OCI-LY1 (cell line): ENCODE measurements at regions not wholly inside any gene's neighbourhood (a gene's known extent, or its start where the extent isn't known, plus 50 kb on each side); places are given as distances from the start of the nearest gene placed in this dataset.

ENCODE experiments used
- H2AFZ ChIP-seq: fragments of 200-600 bp; sonication (generic), shearing (Covaris generic); 2 replicates; pipeline ENCODE4 v1.6.0; 2014; ENCODE audit warnings: antibody characterized with exemption, mild to moderate bottlenecking, low read length
- H3F3A ChIP-seq: fragments of 200-600 bp; sonication (generic), shearing (Covaris generic); 2 replicates; pipeline ENCODE4 v1.6.0; 2014; ENCODE audit warnings: mild to moderate bottlenecking, antibody characterized with exemption, low read length, moderate library complexity; ENCODE audit not compliant: insufficient read depth
- H3K27ac ChIP-seq: fragments of 200-600 bp; sonication (generic); 2 replicates; pipeline ENCODE4 v1.5.1; 2014; ENCODE audit warnings: low read length, mixed run types, mild to moderate bottlenecking, low read depth; ENCODE audit not compliant: poor library complexity, severe bottlenecking
- H3K27me3 ChIP-seq: fragments of 200-600 bp; sonication (generic); 2 replicates; pipeline ENCODE4 v1.6.0; 2014; ENCODE audit warnings: antibody characterized with exemption, mild to moderate bottlenecking, low read length, moderate library complexity; ENCODE audit not compliant: insufficient read depth
- H3K36me3 ChIP-seq: fragments of 200-600 bp; sonication (generic); 2 replicates; pipeline ENCODE4 v1.6.1; 2014; ENCODE audit warnings: mild to moderate bottlenecking, antibody characterized with exemption, low read length, moderate library complexity, mixed read lengths; ENCODE audit not compliant: insufficient read depth
- H3K4me1 ChIP-seq: fragments of 200-600 bp; sonication (generic); 2 replicates; pipeline ENCODE4 v1.5.1; 2014; ENCODE audit warnings: mild to moderate bottlenecking, low read length, moderate library complexity; ENCODE audit not compliant: insufficient read depth, severe bottlenecking
- H3K4me2 ChIP-seq: fragments of 200-600 bp; sonication (generic), shearing (Covaris generic); 2 replicates; pipeline ENCODE4 v1.6.1; 2014; ENCODE audit warnings: low read length
- H3K4me3 ChIP-seq: fragments of 200-600 bp; sonication (generic); 2 replicates; pipeline ENCODE4 v1.5.1; 2014; ENCODE audit warnings: low read length, low read depth, mild to moderate bottlenecking, mixed read lengths; ENCODE audit not compliant: poor library complexity, severe bottlenecking
- H3K79me2 ChIP-seq: fragments of 200-600 bp; shearing (Covaris generic); 2 replicates; pipeline ENCODE4 v1.6.1; 2016; ENCODE audit warnings: mixed run types, low read length, mixed read lengths; ENCODE audit not compliant: insufficient read depth
- H3K9ac ChIP-seq: fragments of 200-600 bp; sonication (generic), shearing (Covaris generic); 2 replicates; pipeline ENCODE4 v1.6.1; 2014; ENCODE audit warnings: mild to moderate bottlenecking, low read length, mixed read lengths
- H3K9me2 ChIP-seq: fragments of 200-600 bp; sonication (generic), shearing (Covaris generic); 2 replicates; pipeline ENCODE4 v1.6.1; 2014; ENCODE audit warnings: low read depth, mild to moderate bottlenecking, low read length, mixed read lengths
- H3K9me3 ChIP-seq: fragments of 200-600 bp; shearing (Covaris generic); 2 replicates; pipeline ENCODE4 v1.6.1; 2014; ENCODE audit warnings: low read length, mixed read lengths
- H4K20me1 ChIP-seq: fragments of 200-600 bp; sonication (generic), shearing (Covaris generic); 2 replicates; pipeline ENCODE4 v1.6.0; 2016; ENCODE audit warnings: mild to moderate bottlenecking, low read length; ENCODE audit not compliant: insufficient read depth
- EZH2 ChIP-seq: fragments of 200-600 bp; sonication (generic), shearing (Covaris generic); IDR thresholded peaks from 2 replicates; pipeline ENCODE4 v1.8.0; 2017; ENCODE audit warnings: borderline replicate concordance, mixed run types, mild to moderate bottlenecking, antibody characterized with exemption, low read length, moderate library complexity, mixed read lengths
- TF ChIP-seq, protein P1 (sequence below): fragments of 200-600 bp; sonication (generic), shearing (Covaris generic); IDR thresholded peaks from 2 replicates; pipeline ENCODE4 v1.5.1; 2017; ENCODE audit warnings: mild to moderate bottlenecking, antibody characterized with exemption, low read length, moderate library complexity, mixed read lengths

DNA sequence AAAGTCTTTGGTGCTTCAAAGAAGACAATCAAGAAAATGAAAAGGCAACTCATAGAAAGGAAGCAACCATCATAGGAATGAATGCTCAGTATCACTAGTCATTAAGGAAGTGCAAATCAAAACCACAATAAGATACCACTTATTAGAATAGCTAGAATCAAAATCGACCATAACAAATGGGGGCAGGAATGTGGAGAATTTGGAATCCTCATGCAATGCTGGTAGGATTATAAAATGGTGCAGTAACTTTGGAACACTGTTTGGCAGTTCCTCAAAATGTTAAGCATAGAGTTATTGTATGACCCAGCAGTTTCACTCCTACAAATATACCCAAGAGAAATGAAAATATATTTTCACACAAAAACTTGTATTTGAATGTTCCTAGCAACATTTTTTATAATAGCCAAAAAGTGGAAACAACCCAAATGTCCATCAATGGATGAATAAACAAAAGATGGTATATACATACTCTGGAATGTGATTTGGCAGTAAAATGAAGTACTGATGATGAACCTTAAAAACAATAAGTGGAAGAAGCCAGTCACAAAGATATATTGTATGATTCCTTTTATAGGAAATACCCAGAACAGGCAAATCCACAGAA is 105.6 kb downstream of the MIS18A start:
- Histone ChIP-seq H3K4me3 (no peak overlapping the region), H3F3A (no peaks in the 10 kb centered on the region), H4K20me1 (no peaks in the 10 kb centered on the region), H3K27ac (no peak overlapping the region), H3K9me3 (no peaks in the 10 kb centered on the region), H2AFZ (no peak overlapping the region), H3K9me2 (no peaks in the 10 kb centered on the region), H3K79me2 (no peaks in the 10 kb centered on the region), H3K36me3 (no peaks in the 10 kb centered on the region), H3K4me2 (no peak overlapping the region), H3K4me1 (no peaks in the 10 kb centered on the region), H3K9ac (no peak overlapping the region), H3K27me3 (no peaks in the 10 kb centered on the region)
- no peak for TF ChIP-seq EZH2
- TF ChIP-seq, protein P1, sequence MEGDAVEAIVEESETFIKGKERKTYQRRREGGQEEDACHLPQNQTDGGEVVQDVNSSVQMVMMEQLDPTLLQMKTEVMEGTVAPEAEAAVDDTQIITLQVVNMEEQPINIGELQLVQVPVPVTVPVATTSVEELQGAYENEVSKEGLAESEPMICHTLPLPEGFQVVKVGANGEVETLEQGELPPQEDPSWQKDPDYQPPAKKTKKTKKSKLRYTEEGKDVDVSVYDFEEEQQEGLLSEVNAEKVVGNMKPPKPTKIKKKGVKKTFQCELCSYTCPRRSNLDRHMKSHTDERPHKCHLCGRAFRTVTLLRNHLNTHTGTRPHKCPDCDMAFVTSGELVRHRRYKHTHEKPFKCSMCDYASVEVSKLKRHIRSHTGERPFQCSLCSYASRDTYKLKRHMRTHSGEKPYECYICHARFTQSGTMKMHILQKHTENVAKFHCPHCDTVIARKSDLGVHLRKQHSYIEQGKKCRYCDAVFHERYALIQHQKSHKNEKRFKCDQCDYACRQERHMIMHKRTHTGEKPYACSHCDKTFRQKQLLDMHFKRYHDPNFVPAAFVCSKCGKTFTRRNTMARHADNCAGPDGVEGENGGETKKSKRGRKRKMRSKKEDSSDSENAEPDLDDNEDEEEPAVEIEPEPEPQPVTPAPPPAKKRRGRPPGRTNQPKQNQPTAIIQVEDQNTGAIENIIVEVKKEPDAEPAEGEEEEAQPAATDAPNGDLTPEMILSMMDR = no peak

DNA sequence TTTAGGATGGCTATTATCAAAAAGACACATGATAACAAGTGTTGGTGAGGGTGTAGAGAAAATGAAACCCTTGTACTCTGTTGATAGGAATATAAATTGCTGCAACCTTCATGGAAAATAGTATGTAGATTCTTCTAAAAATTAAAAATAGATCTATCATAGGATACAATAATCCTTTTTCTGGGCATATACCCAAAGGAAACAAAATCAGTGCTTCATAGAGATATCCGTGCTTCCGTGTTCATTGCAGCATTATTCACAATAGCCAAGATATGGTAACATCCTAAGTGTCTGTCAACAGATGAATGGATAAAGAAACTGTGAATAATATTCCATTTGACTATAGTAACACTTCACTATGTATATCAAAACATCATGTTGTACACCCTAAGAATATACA is 106.7 kb downstream of the MIS18A start:
- H3K27me3 ChIP-seq = no peaks in the 10 kb centered on the region
- no peaks in the 10 kb centered on the region for H3F3A ChIP-seq
- TF ChIP-seq EZH2 = no peak
- TF ChIP-seq, protein P1 = no peak
- no peak overlapping the region for H3K9ac ChIP-seq
- no peaks in the 10 kb centered on the region for H3K79me2 ChIP-seq
- H3K9me3 ChIP-seq = no peaks in the 10 kb centered on the region
- no peaks in the 10 kb centered on the region for H4K20me1 ChIP-seq
- H3K4me1 ChIP-seq = no peaks in the 10 kb centered on the region
- no peaks in the 10 kb centered on the region for H3K9me2 ChIP-seq
- no peak overlapping the region for H2AFZ ChIP-seq
- no peak overlapping the region for H3K4me2 ChIP-seq
- H3K4me3 ChIP-seq = no peak overlapping the region
- no peak overlapping the region for H3K27ac ChIP-seq
- no peaks in the 10 kb centered on the region for H3K36me3 ChIP-seq

DNA sequence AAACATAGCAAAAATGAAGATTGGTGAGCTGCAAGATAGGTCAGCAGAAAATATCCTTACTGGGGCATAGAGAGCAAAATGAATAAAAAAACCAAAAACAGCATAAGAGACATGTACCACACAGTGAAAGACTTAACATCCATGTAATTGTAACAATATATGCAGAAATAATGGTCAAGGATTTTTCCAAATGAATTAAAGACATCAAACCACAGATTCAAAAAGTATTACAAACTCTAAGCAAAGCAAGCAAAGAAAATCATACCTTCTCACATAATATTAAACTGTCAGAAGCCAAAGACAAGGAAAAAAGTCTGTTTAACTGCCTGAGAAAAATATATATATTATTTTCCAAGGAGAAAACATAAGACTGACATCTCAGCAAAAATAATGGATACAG is 111.3 kb downstream of the MIS18A start:
- H3K27ac ChIP-seq = no peak overlapping the region
- H3K4me3 ChIP-seq = no peak overlapping the region
- H3K9me2 ChIP-seq = no peaks in the 10 kb centered on the region
- no peaks in the 10 kb centered on the region for H3K9me3 ChIP-seq
- no peaks in the 10 kb centered on the region for H3F3A ChIP-seq
- H3K4me1 ChIP-seq = no peaks in the 10 kb centered on the region
- H3K36me3 ChIP-seq = no peaks in the 10 kb centered on the region
- no peak overlapping the region for H3K4me2 ChIP-seq
- TF ChIP-seq EZH2 = no peak
- TF ChIP-seq, protein P1 = no peak
- no peak overlapping the region for H2AFZ ChIP-seq
- no peak overlapping the region for H3K9ac ChIP-seq
- no peaks in the 10 kb centered on the region for H3K27me3 ChIP-seq
- no peaks in the 10 kb centered on the region for H3K79me2 ChIP-seq
- H4K20me1 ChIP-seq = no peaks in the 10 kb centered on the region
